HG03469 (cell line): ENCODE measurements at regions not wholly inside any gene's neighbourhood (a gene's known extent, or its start where the extent isn't known, plus 50 kb on each side); places are given as distances from the start of the nearest gene placed in this dataset.
"Not testable (repeated sequence)": the region's sequence is repeated elsewhere in the genome, so short reads cannot be mapped to it uniquely, and the experiment has no call there.

ENCODE experiments used
- ATAC-seq: cut with Tn5 transposase; IDR thresholded peaks from one replicate; pipeline ENCODE4 v1.9.1; 2021; ENCODE audit warnings: mild to moderate bottlenecking, moderate library complexity, moderate number of reproducible peaks; ENCODE audit not compliant: unreplicated experiment

DNA sequence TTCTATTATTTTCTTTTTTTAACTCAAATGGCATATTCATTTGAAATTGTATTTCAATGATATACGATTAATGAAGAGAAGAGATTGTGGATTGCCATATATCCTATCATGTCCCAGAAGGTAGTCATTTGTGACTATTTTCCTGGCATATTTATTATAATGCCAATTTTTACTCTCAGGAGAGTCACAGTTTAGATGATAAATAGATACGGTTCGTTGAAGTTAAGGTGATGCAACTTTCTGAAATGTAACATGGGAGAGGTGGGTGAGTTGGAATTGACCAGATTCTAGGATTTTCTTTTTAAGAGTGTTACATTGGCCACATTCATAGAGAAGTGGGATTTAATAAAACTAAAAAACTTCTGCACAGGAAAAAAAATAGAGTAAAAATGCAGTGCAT, 1138.5 kb downstream of the NCAM2 start:
- ATAC-seq = no peak

DNA sequence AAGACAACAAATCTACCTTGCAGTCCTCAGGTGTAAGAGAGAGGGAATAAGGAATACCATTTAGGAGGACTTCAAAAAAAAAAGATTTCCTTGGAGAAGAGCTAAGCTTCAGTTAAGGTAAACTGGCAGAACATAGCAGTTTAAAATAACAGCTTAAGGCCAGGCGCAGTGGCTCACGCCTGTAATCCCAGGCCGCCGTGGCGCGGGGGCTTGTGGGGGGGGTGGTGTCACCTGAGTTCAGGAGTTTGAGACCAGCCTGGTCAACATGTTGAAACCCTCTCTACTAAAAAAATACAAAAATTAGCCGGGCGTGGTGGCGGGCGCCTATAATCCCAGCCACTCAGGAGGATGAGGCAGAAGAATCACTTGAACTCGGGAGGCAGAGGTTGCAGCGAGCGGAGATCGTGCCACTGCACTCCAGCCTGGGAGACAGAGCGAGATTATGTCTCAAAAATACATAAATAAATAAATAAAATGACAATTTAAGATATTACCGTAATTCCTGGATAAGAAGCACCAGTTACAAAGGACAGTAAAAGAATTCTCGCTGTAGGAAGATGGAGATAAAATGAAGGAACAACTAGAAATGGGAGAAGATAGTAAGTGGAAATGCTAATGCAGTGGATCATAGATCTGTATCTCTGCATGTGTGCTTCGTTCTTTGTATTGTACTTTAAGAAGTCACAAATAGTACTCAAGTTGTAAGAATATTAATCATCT, 1140.2 kb downstream of the NCAM2 start:
- no peak for ATAC-seq

DNA sequence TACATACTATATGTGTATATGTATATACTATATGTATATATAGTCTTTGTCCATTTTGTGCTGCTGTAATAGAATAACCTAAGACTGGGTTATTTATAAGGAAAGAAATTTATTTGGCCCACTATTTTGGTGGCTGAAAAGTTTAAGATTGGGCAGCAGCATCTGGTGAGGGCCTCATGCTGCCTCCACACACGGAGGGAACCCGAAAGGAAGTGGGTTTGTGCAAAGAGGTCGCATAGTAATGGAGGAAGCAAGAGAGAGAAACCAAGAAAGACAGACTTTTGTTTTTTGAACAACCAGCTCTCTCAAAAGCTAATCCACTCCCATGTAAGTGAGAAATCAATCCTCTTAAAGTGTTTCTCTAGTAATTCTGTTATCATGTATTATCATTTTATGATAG, 1147.3 kb downstream of the NCAM2 start:
- no peak for ATAC-seq

- no peak for ATAC-seq
Measured at GRCh38 chr21:22154579-22155274, 1156.5 kb downstream of the NCAM2 start.

- no peak for ATAC-seq
Measured at GRCh38 chr21:22164912-22165311, 1166.7 kb downstream of the NCAM2 start.

- no peak for ATAC-seq
Measured at GRCh38 chr21:22174746-22175145, 1176.5 kb downstream of the NCAM2 start.

DNA sequence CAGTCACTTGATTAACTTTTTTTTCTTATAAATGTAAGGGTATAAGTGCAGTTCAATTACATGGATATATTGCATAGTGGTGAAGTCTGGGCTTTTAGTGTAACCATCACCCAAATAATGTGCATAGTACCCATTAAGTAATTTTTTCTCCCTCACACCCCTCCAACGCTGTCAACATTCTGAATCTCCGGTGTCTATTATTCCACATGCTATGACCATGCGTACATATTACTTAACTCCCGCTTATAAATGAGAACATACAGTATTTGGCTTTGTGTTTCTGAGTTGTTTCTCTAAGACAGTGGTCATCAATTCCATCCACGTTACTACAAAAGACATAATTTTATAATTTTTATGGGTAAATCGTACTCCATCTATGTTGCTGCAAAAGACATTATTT, 1191.1 kb downstream of the NCAM2 start:
- no peak for ATAC-seq

- ATAC-seq = no peak
Measured at GRCh38 chr21:22191581-22191980, 1193.4 kb downstream of the NCAM2 start.

GRCh38 chr21:22192766-22193165, 1194.6 kb downstream of the NCAM2 start:
- ATAC-seq = no peak

DNA sequence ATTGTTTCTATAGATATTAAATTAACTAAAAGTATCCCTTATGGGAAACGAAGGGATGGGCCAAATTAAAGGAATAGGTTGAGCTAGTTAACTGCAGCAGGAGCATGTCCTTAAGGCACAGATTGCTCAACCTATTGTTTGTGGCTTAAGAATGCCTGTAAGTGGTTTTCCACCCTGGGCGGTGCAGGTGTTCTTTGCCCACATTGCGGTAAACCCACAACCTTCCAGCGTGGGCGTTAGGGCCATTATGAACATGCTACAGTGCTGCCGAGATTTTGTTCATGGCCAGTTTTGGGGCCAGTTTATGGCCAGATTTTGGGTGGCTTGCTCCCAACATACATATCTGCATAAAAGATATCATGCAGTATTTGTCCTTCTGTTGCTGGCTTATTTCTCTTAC, 1196.8 kb downstream of the NCAM2 start:
- not testable (repeated sequence) for ATAC-seq

DNA sequence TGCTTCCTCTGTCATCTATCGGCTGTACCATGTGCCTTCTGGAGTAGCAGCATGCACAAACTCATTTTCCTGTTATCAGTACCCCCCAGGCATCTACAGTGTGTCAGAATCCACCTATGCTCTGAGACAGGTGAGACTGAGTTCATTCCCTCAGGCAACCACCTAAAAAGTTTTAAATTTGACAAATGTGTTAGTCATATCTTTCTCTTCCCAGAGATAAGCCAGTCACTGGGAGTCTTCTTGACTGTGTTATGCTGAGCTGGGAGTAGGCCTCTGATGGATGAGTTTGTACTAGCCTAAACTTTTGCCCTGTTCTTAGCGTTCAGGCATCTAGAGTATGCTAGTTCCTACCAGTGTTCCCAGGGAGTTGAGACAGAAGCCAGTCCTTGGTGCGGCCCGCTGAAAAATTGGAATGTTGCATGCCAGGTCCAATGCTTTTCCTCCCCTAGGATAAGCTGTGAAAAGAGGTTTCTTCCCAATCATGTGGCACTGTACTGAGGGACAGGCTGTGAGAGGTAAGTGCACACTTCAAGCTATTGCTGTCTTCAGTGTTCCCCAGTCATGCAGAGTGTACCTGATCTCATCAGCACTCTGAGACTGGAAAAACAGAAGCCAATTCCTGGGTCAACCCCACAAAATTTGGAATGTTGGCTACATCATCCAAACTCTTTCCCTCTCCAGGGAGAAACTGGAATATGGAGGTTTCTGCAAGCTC, 1202.3 kb downstream of the NCAM2 start:
- no peak for ATAC-seq

DNA sequence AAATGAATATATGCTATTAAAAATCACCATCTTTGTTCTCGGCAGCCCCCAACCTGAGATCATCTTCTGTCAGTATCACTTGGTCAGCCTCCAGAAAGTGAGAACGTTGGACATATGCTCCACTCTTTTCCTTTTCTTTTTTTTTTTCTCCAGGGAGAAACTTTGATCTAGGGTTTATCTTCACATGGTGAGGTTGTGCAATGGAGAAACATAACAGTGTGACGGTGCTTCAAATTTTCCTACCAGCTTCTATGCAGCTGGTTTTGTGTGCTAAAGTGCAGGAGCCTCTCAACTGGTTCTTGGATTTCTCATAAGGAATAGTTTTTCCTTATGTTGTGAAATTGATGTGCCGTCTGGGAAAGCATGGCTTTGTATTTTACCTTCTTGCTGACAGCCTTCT, 1202.9 kb downstream of the NCAM2 start:
- no peak for ATAC-seq

DNA sequence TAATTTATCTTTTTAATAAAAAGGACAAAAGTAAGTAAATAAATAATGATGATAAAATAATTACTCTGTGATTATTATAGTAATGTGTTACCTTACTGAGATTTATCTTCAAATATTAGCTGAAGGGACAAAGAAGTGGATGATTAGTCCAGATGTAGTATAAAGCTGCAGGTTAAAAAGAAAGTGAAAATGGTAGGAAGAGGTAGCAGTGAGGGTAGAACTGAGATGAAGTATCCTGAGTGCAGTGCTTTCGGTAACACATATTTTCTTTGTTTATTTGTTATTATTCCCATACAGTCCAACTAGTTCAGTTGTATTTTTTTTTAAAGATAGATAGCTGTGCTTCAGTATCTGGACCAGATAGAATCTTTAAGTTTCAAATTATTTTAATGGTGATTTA, 1203.5 kb downstream of the NCAM2 start:
- ATAC-seq = no peak

DNA sequence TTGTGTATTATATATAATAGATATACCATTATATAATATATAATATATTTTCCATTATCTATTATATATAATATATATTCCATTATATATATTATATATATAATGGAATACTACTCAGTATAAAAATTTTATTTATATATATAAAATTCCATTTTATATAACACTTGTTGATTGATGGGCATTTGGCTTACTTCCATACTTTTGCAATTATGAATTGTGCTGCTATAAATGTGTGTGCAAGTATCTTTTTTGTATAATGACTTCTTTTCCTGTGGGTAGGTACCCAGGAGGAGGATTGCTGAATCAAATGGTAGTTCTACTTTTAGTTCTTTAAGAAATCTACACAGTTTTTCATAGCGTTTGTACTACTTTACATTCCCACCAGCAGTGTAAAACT, 1211.1 kb downstream of the NCAM2 start:
- no peak for ATAC-seq

GRCh38 chr21:22211943-22212342, 1213.7 kb downstream of the NCAM2 start:
- ATAC-seq = no peak

DNA sequence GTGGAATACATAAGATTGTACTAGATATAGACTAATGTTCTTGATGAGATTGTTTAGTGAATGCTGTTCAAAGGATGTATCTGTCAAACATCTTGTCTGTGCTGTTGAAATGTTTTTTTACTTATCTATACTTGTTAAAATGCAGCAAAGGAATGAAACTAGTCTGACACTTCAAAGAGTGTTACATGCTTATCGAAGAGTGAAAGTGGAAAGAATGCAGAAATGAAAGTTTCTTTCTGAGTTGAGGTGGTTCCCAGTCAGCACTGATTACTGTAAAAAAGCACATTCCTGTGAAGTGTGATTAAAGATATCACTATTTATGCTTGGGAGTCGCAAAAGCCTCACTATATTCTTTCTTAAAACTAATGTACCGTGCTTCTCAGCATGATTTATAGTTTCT, 1225.2 kb downstream of the NCAM2 start:
- peak; percentile 88 for ATAC-seq

- peak; percentile 60 for ATAC-seq
Measured at GRCh38 chr21:22224261-22224660, 1226.1 kb downstream of the NCAM2 start.

DNA sequence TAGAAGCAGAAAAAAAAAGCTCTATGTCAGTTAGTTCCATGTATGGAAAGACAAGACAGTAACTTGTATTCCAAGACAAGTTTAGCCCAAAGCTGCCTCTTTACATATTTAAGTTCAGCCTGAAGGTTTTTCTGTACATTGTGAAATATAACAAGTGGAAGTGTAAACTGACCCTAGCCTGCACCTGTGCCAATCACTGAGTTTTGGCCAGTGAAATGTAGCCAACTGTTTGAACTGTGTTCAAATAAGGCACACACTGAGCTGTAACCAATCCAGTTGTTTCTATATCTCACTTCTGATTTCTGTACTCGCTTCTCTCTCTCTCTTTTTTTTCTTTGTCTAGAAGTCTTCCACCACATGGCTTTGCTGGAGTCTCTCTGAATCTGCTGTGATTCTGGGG, 1227.1 kb downstream of the NCAM2 start:
- ATAC-seq = no peak

- ATAC-seq = no peak
Measured at GRCh38 chr21:22231013-22231412, 1232.8 kb downstream of the NCAM2 start.

DNA sequence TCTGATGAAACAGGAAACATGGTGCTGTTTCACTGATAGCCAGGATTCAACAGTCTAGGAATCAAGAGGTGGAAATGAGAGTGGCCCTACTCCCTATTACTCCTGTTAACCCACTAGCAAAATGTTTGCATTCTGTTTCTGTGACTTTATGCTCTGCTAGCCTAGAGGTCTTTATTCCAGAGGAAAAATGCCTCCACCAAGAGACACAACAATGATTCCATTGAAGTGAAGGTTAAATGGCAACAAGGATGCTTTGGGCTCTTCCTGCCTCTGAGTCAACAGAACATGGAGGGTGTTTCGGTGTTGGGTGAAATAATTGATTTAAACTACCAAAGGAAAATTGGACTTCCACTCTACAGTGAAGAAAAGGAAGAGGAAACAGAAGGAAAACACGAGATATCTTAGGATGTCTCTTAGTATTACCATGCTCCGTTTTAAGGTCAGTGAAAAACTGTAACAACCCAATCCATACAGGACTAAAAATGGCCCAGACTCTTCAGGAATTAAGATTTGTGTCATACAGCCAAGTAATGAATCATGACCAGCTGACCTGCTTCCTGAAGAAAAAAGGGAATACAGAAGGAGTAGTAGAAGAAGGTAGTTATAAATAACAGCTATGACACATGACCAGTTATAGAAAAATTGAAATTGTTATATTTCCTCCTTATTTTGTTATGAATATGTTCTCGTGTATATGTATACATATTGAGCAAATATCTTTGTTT, 1237.8 kb downstream of the NCAM2 start:
- no peak for ATAC-seq

DNA sequence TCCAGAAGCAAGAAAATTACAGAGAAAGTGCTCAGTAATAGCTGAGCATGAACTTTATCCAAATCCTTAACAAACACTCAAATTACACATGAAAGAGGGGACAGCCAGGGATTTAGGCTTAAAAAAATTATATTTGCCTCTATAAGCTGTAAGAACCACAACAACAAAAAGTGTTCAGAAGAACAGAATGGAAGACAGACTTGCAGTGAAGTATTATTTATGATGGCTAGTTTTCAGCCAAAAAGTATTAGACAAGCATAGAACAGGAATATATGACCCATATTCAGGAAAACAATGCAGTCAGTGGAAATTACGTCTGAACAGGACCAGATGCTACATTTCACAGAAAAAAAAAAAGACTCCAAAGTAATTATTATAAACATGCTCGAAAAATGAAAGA, 1246.3 kb downstream of the NCAM2 start:
- no peak for ATAC-seq
